Sigmoid colon (tissue), 6 donors: ENCODE measurements at regions not wholly inside any gene's neighbourhood (a gene's known extent, or its start where the extent isn't known, plus 50 kb on each side); places are given as distances from the start of the nearest gene placed in this dataset.
"Not testable (repeated sequence)": the region's sequence is repeated elsewhere in the genome, so short reads cannot be mapped to it uniquely, and the experiment has no call there.

Experiments
- DNase-seq: peaks from one replicate; pipeline ENCODE4 v3.0.0-alpha.2; 2019
- H3K27ac ChIP-seq, 4 donors: fragments of 200-600 bp; sonication (generic); one replicate each; pipeline ENCODE4 v1.5.1; 2016 to 2019; ENCODE audit warnings: mild to moderate bottlenecking in 1 of 4
- H3K27me3 ChIP-seq, 3 donors: fragments of 200-600 bp; sonication (generic); one replicate each; pipeline ENCODE4 v1.5.1; 2019; ENCODE audit warnings: mild to moderate bottlenecking in 1 of 3
- H3K36me3 ChIP-seq, 4 donors: fragments of 200-600 bp; sonication (generic); one replicate each; pipeline ENCODE4 v1.5.1; 2016 to 2019
- H3K4me1 ChIP-seq, 4 donors: fragments of 200-600 bp; sonication (generic); one replicate each; pipeline ENCODE4 v1.5.1; 2017 to 2019
- H3K4me3 ChIP-seq, 4 donors: fragments of 200-600 bp; sonication (generic); one replicate each; pipeline ENCODE4 v1.5.1; 2017 to 2019; ENCODE audit warnings: mild to moderate bottlenecking in 2 of 4, moderate library complexity in 1 of 4
- H3K9me3 ChIP-seq, 4 donors: fragments of 200-600 bp in 3 of 4; sonication (generic) in 3 of 4; one replicate each; pipeline versions ENCODE4 v1.5.1 to v1.6.1; 2013 to 2019
- EP300 ChIP-seq, 4 donors: sonication (generic); formaldehyde crosslinking; IDR thresholded peaks; one replicate each; pipeline ENCODE4 v1.6.1; 2017; ENCODE audit warnings: antibody characterized with exemption in 4 of 4
- POLR2A ChIP-seq, 2 donors: fragments of 450-650 bp; IDR thresholded peaks; one replicate each; pipeline ENCODE4 v1.6.1; 2016; ENCODE audit warnings: antibody characterized with exemption in 2 of 2, mild to moderate bottlenecking in 2 of 2, moderate library complexity in 2 of 2
- POLR2AphosphoS5 ChIP-seq, 4 donors: sonication (generic); formaldehyde crosslinking; IDR thresholded peaks; one replicate each; pipeline ENCODE4 v1.6.1; 2017; ENCODE audit warnings: antibody characterized with exemption in 4 of 4
- WGBS, 2 donors: extraction: QIAGEN DNeasy Blood & Tissue Kit; methylation state at CpG; one replicate each; pipeline ENCODE4 v1.1.7; 2013; 5-methylcytosine and 5-hydroxymethylcytosine counted together
- intact Hi-C: fragments of 100-400 bp; cut with DNase I; formaldehyde crosslinking; loops from one replicate; pipeline ENCODE4 v1.15.1; 2023
- TF ChIP-seq, protein P1 (sequence below), 4 experiments: fragments of 450-650 bp in 3 of 4; fragments of 200-600 bp in 1 of 4; IDR thresholded peaks; one replicate each; pipeline ENCODE4 v1.5.1; 2016 to 2019; ENCODE audit warnings: antibody characterized with exemption in 4 of 4, mild to moderate bottlenecking in 3 of 4, moderate library complexity in 2 of 4
- donor health status: healthy with polysubstance abuse.
- donor health status: healthy.

DNA sequence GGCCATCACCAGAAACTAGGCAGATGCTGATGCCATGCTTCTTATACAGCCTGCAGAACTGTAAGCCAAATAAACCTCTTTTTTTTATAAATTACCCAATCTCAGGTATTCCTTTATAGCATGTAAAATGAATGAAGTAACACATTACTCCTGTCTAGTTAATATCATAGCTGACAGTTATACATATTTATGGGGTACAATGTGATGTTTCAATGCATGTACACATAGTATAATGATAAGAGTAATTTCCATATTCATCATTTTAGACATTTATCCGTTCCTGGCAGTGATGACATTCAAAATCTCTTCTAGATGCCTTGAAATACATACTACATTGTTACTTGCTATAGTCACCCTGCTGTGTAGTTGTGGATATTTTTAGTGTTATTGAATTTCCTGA, 85.4 kb upstream of the SLC35F3 start:
- Histone ChIP-seq H3K36me3 (no peaks in the 10 kb centered on the region), H3K4me1 (no peaks in the 10 kb centered on the region), H3K4me3 (no peak overlapping the region), H3K27me3 (no peaks in the 10 kb centered on the region), H3K9me3 (no peaks in the 10 kb centered on the region), H3K27ac (no peak overlapping the region)
- WGBS, 2 donors, result 47 to 69% methylated on average over 1 of the region's 1 CpG
- TF ChIP-seq POLR2AphosphoS5 (IDR thresholded peaks at IDR 0.05) (no peak), POLR2A (IDR thresholded peaks at IDR 0.05) (no peak)
- TF ChIP-seq, protein P1, sequence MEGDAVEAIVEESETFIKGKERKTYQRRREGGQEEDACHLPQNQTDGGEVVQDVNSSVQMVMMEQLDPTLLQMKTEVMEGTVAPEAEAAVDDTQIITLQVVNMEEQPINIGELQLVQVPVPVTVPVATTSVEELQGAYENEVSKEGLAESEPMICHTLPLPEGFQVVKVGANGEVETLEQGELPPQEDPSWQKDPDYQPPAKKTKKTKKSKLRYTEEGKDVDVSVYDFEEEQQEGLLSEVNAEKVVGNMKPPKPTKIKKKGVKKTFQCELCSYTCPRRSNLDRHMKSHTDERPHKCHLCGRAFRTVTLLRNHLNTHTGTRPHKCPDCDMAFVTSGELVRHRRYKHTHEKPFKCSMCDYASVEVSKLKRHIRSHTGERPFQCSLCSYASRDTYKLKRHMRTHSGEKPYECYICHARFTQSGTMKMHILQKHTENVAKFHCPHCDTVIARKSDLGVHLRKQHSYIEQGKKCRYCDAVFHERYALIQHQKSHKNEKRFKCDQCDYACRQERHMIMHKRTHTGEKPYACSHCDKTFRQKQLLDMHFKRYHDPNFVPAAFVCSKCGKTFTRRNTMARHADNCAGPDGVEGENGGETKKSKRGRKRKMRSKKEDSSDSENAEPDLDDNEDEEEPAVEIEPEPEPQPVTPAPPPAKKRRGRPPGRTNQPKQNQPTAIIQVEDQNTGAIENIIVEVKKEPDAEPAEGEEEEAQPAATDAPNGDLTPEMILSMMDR (IDR thresholded peaks at IDR 0.05), result no peak
- DNase-seq, result no peak
- intact Hi-C loops, result no loop called here

GRCh38 chr1:233824179-233824578, 80.3 kb upstream of the SLC35F3 start:
- H3K4me1 ChIP-seq, H3K9me3 ChIP-seq, H3K27ac ChIP-seq, H3K27me3 ChIP-seq, intact Hi-C loops, H3K36me3 ChIP-seq, H3K4me3 ChIP-seq, DNase-seq: not testable (repeated sequence)
- WGBS, 2 donors, result 86 to 89% methylated on average over 2 of the region's 2 CpGs

DNA sequence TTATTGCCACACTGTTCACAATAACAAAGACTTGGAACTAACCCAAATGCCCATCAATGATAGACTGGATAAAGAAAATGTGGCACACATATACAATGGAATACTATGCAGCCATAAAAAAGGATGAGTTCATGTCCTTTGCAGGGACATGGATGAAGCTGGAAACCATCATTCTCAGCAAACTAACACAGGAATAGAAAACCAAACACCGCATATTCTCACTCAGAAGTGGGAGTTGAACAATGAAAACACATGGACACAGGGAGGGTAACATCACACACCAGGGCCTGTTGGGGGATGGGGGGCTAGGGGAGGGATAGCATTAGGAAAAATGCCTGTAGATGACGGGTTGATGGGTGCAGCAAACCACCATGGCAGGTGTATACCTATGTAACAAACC, 76.5 kb upstream of the SLC35F3 start:
- WGBS, 2 donors, result 73 to 76% methylated on average over 2 of the region's 2 CpGs
- H3K4me3 ChIP-seq, H3K27ac ChIP-seq, H3K27me3 ChIP-seq, H3K4me1 ChIP-seq, DNase-seq, intact Hi-C loops, H3K36me3 ChIP-seq, H3K9me3 ChIP-seq: not testable (repeated sequence)

DNA sequence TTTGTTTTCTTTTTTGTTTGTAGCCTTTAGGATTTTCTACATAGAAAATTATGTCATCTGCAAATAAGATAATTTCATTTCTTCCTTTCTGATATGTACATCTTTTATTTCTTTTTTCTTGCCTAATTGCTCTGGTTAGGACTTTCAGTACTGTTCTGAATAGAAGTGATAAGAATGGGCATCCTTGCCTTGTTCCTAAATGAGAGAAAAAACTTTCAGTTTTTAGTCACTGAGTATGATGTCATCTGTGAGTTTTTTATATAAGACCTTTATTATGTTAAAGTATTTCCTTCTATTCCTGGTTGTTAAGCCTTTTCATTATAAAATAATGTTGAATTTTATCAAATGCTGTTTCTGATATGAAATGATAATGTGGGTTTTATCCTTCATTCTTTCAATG, 76.0 kb upstream of the SLC35F3 start:
- Histone ChIP-seq H3K27ac (no peak overlapping the region), H3K36me3 (no peaks in the 10 kb centered on the region), H3K27me3 (no peaks in the 10 kb centered on the region), H3K9me3 (peaks cover 0 to 4% (median 0%) of the 10 kb centered on the region in 4 donors), H3K4me3 (no peak overlapping the region), H3K4me1 (no peaks in the 10 kb centered on the region)
- TF ChIP-seq POLR2AphosphoS5 (IDR thresholded peaks at IDR 0.05), result no peak
- TF ChIP-seq, protein P1 (IDR thresholded peaks at IDR 0.05), result no peak
- TF ChIP-seq EP300 (IDR thresholded peaks at IDR 0.05), result no peak
- TF ChIP-seq POLR2A (IDR thresholded peaks at IDR 0.05), result no peak
- intact Hi-C loops, result no loop called here
- no peak for DNase-seq

GRCh38 chr1:233834609-233835008, 69.9 kb upstream of the SLC35F3 start:
- no peak for TF ChIP-seq POLR2A (IDR thresholded peaks at IDR 0.05)
- H3K4me1 ChIP-seq, result no peaks in the 10 kb centered on the region
- intact Hi-C loops, result no loop called here
- peaks cover 0 to 4% (median 2%) of the 10 kb centered on the region in 4 donors for H3K9me3 ChIP-seq
- no peaks in the 10 kb centered on the region for H3K27me3 ChIP-seq
- no peak overlapping the region for H3K27ac ChIP-seq
- 98% methylated on average over 2 of the region's 2 CpGs for WGBS, 2 donors
- H3K36me3 ChIP-seq, result no peaks in the 10 kb centered on the region
- DNase-seq, result no peak
- no peak overlapping the region for H3K4me3 ChIP-seq

DNA sequence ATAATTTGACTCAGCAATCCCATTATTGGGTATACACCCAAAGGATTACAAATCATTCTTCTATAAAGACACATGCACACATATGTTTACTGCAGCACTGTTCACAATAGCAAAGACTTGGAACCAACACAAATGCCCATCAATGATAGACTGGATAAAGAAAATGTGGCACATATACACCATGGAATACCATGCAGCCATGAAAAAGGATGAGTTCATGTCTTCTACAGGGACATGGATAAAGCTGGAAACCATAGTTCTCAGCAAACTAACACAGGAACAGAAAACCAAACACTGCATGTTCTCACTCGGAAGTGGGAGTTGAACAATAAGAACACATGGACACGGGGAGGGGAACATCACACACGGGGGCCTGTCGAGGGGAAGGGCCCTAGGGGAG, 66.3 kb upstream of the SLC35F3 start:
- H3K27ac ChIP-seq, H3K27me3 ChIP-seq, intact Hi-C loops, H3K9me3 ChIP-seq, H3K4me1 ChIP-seq, H3K36me3 ChIP-seq, DNase-seq, H3K4me3 ChIP-seq: not testable (repeated sequence)
- WGBS, 2 donors, result 90 to 94% methylated on average over 4 of the region's 4 CpGs

GRCh38 chr1:233843525-233844204, 60.8 kb upstream of the SLC35F3 start:
- Histone ChIP-seq H3K4me1 (no peaks in the 10 kb centered on the region), H3K27me3 (no peaks in the 10 kb centered on the region), H3K9me3 (no peaks in the 10 kb centered on the region), H3K4me3 (no peak overlapping the region), H3K36me3 (no peaks in the 10 kb centered on the region), H3K27ac (no peak overlapping the region)
- intact Hi-C loops, result no loop called here
- WGBS, 2 donors, result 49 to 67% methylated on average over 9 of the region's 9 CpGs
- DNase-seq, result no peak
- TF ChIP-seq, protein P1 (IDR thresholded peaks at IDR 0.05), result no peak
- no peak for TF ChIP-seq POLR2AphosphoS5 (IDR thresholded peaks at IDR 0.05)
